ENCODE measurements at regions not wholly inside any gene's neighbourhood (a gene's known extent, or its start where the extent isn't known, plus 50 kb on each side); places are given as distances from the start of the nearest gene placed in this dataset.
"Not testable (repeated sequence)": the region's sequence is repeated elsewhere in the genome, so short reads cannot be mapped to it uniquely, and the experiment has no call there.

- H3K4me3 ChIP-seq (ENCODE audit: low read length) = no peak overlapping the region
- no peaks in the 10 kb centered on the region for H3K36me3 ChIP-seq (ENCODE audit: insufficient read depth, low read length)
- H3K4me1 ChIP-seq (ENCODE audit: insufficient read depth, low read length) = peaks cover 13% of the 10 kb centered on the region
- no peaks in the 10 kb centered on the region for H3K27me3 ChIP-seq (ENCODE audit: insufficient read depth, low read length)
- no peak overlapping the region for H2AFZ ChIP-seq (ENCODE audit: low read depth, low read length)
- no peaks in the 10 kb centered on the region for H3K9me3 ChIP-seq (ENCODE audit: low read length)
Measured at GRCh38 chr3:177347611-177348010, 150.3 kb upstream of the TBL1XR1 start.

- Histone ChIP-seq H3K4me3 (ENCODE audit: low read length) (no peak overlapping the region), H3K4me1 (ENCODE audit: insufficient read depth, low read length) (peaks cover 13% of the 10 kb centered on the region), H2AFZ (ENCODE audit: low read depth, low read length) (no peak overlapping the region), H3K9me3 (ENCODE audit: low read length) (no peaks in the 10 kb centered on the region), H3K27me3 (ENCODE audit: insufficient read depth, low read length) (no peaks in the 10 kb centered on the region), H3K36me3 (ENCODE audit: insufficient read depth, low read length) (no peaks in the 10 kb centered on the region)
Measured at GRCh38 chr3:177348974-177349373, 151.7 kb upstream of the TBL1XR1 start.

DNA sequence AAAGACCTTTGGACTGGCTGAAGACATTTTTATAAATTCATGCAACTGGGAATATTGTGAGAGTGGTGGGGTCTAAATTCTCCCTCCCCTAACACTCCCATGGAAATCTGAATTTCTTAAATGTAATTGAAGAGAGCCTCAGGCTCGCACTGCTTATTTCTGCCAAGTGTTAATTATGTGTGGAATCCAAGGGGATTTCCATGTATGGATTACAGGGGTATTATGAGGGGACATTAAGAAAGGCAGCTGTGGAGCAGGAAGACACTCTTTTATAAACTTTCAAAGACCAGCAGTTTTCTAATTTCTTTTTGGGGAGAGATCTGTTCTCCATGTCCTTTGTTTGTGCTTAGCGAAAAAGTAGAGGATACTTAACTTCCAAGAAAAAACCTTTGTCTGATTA, 152.1 kb upstream of the TBL1XR1 start:
- Histone ChIP-seq H2AFZ (ENCODE audit: low read depth, low read length) (no peak overlapping the region), H3K4me1 (ENCODE audit: insufficient read depth, low read length) (peaks cover 13% of the 10 kb centered on the region), H3K4me3 (ENCODE audit: low read length) (no peak overlapping the region), H3K36me3 (ENCODE audit: insufficient read depth, low read length) (no peaks in the 10 kb centered on the region), H3K9me3 (ENCODE audit: low read length) (no peaks in the 10 kb centered on the region), H3K27me3 (ENCODE audit: insufficient read depth, low read length) (no peaks in the 10 kb centered on the region)

DNA sequence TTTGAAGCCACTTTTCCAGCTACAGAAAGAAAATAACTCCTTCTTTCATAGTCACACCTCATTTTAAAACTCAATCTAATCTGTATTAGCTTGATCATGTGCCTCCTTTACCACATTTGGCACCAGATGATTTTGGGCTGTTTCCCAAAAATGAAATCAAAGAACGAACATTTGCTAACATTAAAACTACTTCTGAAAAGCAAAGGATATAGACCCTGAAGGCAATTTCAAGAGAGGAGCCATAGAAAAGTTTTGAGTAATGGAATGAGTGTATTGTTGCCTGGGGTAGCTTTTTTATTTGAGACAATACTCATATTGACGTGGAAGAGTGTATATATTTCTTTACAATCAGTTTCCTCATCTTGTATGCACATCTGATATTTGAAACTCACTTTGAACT, 152.8 kb upstream of the TBL1XR1 start:
- Histone ChIP-seq H3K36me3 (ENCODE audit: insufficient read depth, low read length) (no peaks in the 10 kb centered on the region), H2AFZ (ENCODE audit: low read depth, low read length) (no peak overlapping the region), H3K4me1 (ENCODE audit: insufficient read depth, low read length) (peaks cover 11% of the 10 kb centered on the region), H3K9me3 (ENCODE audit: low read length) (no peaks in the 10 kb centered on the region), H3K4me3 (ENCODE audit: low read length) (no peak overlapping the region), H3K27me3 (ENCODE audit: insufficient read depth, low read length) (no peaks in the 10 kb centered on the region)

GRCh38 chr3:177351206-177351605, 153.9 kb upstream of the TBL1XR1 start:
- H3K27me3 ChIP-seq (ENCODE audit: insufficient read depth, low read length) = no peaks in the 10 kb centered on the region

DNA sequence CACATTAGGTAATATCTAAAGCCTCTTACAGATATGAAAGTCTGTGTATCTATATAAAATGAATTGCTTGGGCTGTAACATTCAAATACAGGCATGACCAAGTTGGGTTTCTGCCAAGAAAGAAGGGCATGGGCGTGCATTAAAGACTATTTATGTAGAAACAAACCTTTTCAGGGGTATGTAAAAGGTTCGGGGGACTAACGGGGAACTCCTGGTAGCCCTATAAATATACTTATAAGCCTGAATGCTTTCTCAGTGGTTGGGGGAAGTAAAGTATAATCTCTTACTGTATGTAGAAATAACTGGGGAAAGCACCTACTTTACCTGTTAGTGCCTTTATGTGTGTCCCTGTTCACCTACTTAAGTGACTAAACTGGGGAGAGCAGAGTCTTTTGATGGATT, 154.5 kb upstream of the TBL1XR1 start:
- no peaks in the 10 kb centered on the region for H3K9me3 ChIP-seq (ENCODE audit: low read length)
- H3K4me3 ChIP-seq (ENCODE audit: low read length) = no peak overlapping the region
- no peak overlapping the region for H2AFZ ChIP-seq (ENCODE audit: low read depth, low read length)
- H3K27me3 ChIP-seq (ENCODE audit: insufficient read depth, low read length) = no peaks in the 10 kb centered on the region
- H3K36me3 ChIP-seq (ENCODE audit: insufficient read depth, low read length) = no peaks in the 10 kb centered on the region
- H3K4me1 ChIP-seq (ENCODE audit: insufficient read depth, low read length) = no peaks in the 10 kb centered on the region

More at GRCh38 chr3:177351206-177351605, 153.9 kb upstream of the TBL1XR1 start:
- Histone ChIP-seq H3K9me3 (ENCODE audit: low read length) (no peaks in the 10 kb centered on the region), H3K4me3 (ENCODE audit: low read length) (no peak overlapping the region), H2AFZ (ENCODE audit: low read depth, low read length) (no peak overlapping the region), H3K4me1 (ENCODE audit: insufficient read depth, low read length) (no peaks in the 10 kb centered on the region), H3K36me3 (ENCODE audit: insufficient read depth, low read length) (no peaks in the 10 kb centered on the region)

- Histone ChIP-seq H3K4me1 (ENCODE audit: insufficient read depth, low read length) (peaks cover 5% of the 10 kb centered on the region), H3K36me3 (ENCODE audit: insufficient read depth, low read length) (no peaks in the 10 kb centered on the region), H2AFZ (ENCODE audit: low read depth, low read length) (no peak overlapping the region), H3K9me3 (ENCODE audit: low read length) (no peaks in the 10 kb centered on the region), H3K27me3 (ENCODE audit: insufficient read depth, low read length) (no peaks in the 10 kb centered on the region), H3K4me3 (ENCODE audit: low read length) (no peak overlapping the region)
Measured at GRCh38 chr3:177352424-177352823, 155.1 kb upstream of the TBL1XR1 start.

DNA sequence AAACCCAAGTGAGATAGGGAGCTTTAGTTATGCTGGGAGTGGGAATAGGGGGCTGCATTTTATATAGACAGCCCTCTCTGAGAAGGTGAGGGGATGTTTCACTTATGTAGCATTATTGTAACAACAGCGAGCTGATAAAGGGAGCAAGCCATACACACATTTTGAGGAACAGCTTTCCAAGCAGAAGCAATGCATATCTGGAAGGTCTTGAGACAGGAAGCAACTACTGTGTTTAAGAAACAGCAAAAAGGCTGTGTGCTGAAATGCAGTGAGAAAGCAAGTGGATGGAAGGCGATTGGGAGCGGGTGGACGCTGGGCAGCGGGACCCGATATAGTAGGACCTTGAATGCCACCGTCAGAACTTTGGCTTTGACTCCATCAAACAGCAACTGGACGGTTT, 155.9 kb upstream of the TBL1XR1 start:
- H3K4me1 ChIP-seq (ENCODE audit: insufficient read depth, low read length) = peaks cover 12% of the 10 kb centered on the region
- H2AFZ ChIP-seq (ENCODE audit: low read depth, low read length) = no peak overlapping the region
- no peaks in the 10 kb centered on the region for H3K9me3 ChIP-seq (ENCODE audit: low read length)
- H3K4me3 ChIP-seq (ENCODE audit: low read length) = no peak overlapping the region
- no peaks in the 10 kb centered on the region for H3K27me3 ChIP-seq (ENCODE audit: insufficient read depth, low read length)
- no peaks in the 10 kb centered on the region for H3K36me3 ChIP-seq (ENCODE audit: insufficient read depth, low read length)

GRCh38 chr3:177353879-177354278, 156.6 kb upstream of the TBL1XR1 start:
- not testable (repeated sequence) for H3K27me3 ChIP-seq (ENCODE audit: insufficient read depth, low read length); H3K36me3 ChIP-seq (ENCODE audit: insufficient read depth, low read length); H3K4me3 ChIP-seq (ENCODE audit: low read length); H3K9me3 ChIP-seq (ENCODE audit: low read length); H2AFZ ChIP-seq (ENCODE audit: low read depth, low read length)
- peaks cover 16% of the 10 kb centered on the region for H3K4me1 ChIP-seq (ENCODE audit: insufficient read depth, low read length)

DNA sequence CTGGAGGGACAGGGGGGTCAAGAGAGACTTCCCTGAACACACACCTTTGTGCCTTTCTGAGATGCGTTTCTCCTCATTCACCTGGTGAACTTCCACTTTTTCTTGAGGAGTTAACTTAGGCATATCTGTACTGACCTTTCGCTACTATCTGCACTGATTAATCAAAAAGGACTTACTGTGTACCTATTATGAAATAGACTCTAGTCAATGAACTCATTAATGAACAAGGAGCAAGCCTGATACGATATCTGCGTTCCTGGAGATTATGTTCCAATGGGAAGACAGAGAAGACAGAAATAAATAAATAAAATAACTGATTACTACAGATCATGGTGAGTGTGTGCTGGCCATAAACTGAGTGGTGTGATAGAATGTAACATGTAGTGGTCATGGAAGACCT, 157.2 kb upstream of the TBL1XR1 start:
- no peaks in the 10 kb centered on the region for H3K9me3 ChIP-seq (ENCODE audit: low read length)
- H3K4me1 ChIP-seq (ENCODE audit: insufficient read depth, low read length) = peaks cover 22% of the 10 kb centered on the region
- H3K36me3 ChIP-seq (ENCODE audit: insufficient read depth, low read length) = no peaks in the 10 kb centered on the region
- no peaks in the 10 kb centered on the region for H3K27me3 ChIP-seq (ENCODE audit: insufficient read depth, low read length)
- H3K4me3 ChIP-seq (ENCODE audit: low read length) = no peak overlapping the region
- no peak overlapping the region for H2AFZ ChIP-seq (ENCODE audit: low read depth, low read length)

DNA sequence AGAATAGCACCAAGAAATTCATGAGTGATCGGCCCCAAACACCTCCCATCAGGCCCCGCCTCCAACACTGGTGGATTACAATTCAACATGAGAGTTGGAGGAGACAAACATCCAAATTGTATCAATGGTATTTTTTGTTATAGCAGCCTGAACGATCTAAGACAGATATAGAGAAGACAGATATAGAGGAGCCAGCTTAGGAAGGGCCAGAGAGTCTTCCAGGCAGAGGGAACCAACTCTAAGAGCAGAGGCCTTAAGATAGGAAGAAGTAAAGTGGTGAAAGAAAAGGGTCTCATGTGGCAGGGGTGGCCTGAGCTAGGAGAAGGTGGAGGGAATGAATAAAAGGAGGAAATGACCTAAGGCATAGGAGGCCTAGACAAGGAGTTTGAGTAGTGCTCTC, 158.8 kb upstream of the TBL1XR1 start:
- H2AFZ ChIP-seq (ENCODE audit: low read depth, low read length) = no peak overlapping the region
- no peaks in the 10 kb centered on the region for H3K27me3 ChIP-seq (ENCODE audit: insufficient read depth, low read length)
- H3K4me3 ChIP-seq (ENCODE audit: low read length) = no peak overlapping the region
- peaks cover 34% of the 10 kb centered on the region for H3K4me1 ChIP-seq (ENCODE audit: insufficient read depth, low read length)
- no peaks in the 10 kb centered on the region for H3K36me3 ChIP-seq (ENCODE audit: insufficient read depth, low read length)
- H3K9me3 ChIP-seq (ENCODE audit: low read length) = no peaks in the 10 kb centered on the region

- Histone ChIP-seq H2AFZ (ENCODE audit: low read depth, low read length) (no peak overlapping the region), H3K4me1 (ENCODE audit: insufficient read depth, low read length) (peaks cover 34% of the 10 kb centered on the region), H3K9me3 (ENCODE audit: low read length) (no peaks in the 10 kb centered on the region), H3K27me3 (ENCODE audit: insufficient read depth, low read length) (no peaks in the 10 kb centered on the region), H3K4me3 (ENCODE audit: low read length) (no peak overlapping the region), H3K36me3 (ENCODE audit: insufficient read depth, low read length) (no peaks in the 10 kb centered on the region)
Measured at GRCh38 chr3:177356952-177357351, 159.7 kb upstream of the TBL1XR1 start.

DNA sequence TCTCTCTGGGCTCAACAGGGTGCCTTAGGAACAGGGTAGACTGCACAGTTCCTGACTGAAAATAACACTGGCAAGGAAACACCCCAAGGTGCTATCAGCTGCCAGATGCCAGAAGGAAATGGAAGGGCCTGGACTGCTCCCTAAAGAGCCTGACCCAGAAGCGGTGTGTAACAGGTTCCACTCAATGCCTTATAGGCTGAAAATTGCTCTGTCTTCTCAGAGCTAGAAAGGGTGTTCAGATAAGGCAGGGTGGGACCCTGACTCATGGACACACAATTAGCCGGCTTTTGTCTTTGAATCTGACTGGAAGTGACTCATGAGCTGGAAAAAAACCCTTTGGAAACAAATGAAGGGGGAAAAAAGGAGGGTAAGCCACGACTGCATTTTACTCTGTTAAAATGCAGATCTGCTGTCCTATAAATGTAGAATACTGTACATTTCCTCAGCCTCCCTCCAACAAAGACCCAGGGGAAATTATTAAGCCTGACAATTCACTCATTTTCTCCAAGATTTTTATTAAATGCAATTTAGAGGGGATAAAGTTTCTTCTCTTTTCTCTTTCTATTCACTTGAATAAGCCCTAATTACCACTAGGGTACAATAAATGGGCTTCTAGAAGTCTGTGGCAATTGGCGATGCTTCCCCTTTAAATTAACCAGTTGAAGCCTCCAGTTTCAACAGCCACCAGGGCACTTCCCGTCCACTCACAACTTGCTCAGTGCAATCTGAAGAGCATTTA, 160.2 kb upstream of the TBL1XR1 start:
- Histone ChIP-seq H2AFZ (ENCODE audit: low read depth, low read length) (peak overlapping the region; percentile 74), H3K4me3 (ENCODE audit: low read length) (peak overlapping the region; percentile 62), H3K36me3 (ENCODE audit: insufficient read depth, low read length) (no peaks in the 10 kb centered on the region), H3K27me3 (ENCODE audit: insufficient read depth, low read length) (no peaks in the 10 kb centered on the region), H3K4me1 (ENCODE audit: insufficient read depth, low read length) (peaks cover 34% of the 10 kb centered on the region), H3K9me3 (ENCODE audit: low read length) (no peaks in the 10 kb centered on the region)

Data from neuron (in vitro differentiated cells).